ENCODE measurements at regions not wholly inside any gene's neighbourhood (a gene's known extent, or its start where the extent isn't known, plus 50 kb on each side); places are given as distances from the start of the nearest gene placed in this dataset.

DNA sequence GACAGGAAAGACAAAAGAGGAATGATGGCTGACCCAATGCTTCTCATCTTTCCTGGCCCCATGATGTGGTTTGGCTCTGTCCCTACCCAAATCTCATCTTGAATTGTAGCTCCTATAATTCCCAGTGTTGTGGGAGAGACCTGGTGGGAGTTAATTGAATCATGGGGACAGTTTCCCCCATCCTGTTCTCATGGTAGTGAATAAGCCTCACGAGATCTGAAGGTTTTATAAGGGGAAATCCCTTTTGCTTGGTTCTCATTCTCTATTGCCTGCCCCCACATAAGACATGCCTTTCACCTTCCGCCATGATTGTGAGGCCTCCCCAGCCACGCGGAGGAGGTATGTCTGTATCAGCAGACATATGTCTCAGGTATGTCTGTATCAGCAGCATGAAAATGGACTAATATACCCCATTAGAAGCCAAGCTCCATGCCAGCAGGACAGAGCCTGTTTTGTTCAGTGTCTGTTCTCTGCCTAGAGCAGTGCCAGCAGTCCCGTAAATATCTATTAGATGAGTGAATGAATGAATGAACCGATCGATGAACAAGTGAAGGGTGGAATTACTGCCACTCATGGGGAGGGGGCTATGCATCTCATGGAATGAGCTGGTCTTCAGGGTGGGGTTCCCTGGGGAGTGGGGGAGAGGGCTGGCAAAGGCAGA, 304.4 kb downstream of the SOX9 start:
- WGBS, 2 donors, result 93 to 97% methylated on average over 7 of the region's 7 CpGs
- ATAC-seq (ENCODE audit: insufficient read depth, low FRiP score), result no peak

GRCh38 chr17:72425794-72426168, 305.0 kb downstream of the SOX9 start:
- no peak overlapping the region for H3K4me3 ChIP-seq
- TF ChIP-seq CTCF (IDR thresholded peaks at IDR 0.05; ENCODE audit: control extremely low read depth, extremely low read depth), result no peak
- H3K9ac ChIP-seq (ENCODE audit: insufficient read depth in 1 of 2, low read length in 2 of 2), result no peak overlapping the region
- peaks cover 0 to 7% (median 3%) of the 10 kb centered on the region in 5 donors for H3K4me1 ChIP-seq (ENCODE audit: control insufficient read depth in 5 of 5, insufficient read depth in 5 of 5, low read length in 5 of 5)
- H3K27ac ChIP-seq (ENCODE audit: low read depth in 1 of 2, low read length in 1 of 2), result no peak overlapping the region
- ATAC-seq (ENCODE audit: insufficient read depth, low FRiP score) (no peak), DNase-seq (no peak)
- H3K9me3 ChIP-seq (ENCODE audit: control insufficient read depth in 4 of 4, insufficient read depth in 3 of 4, low read length in 3 of 4), result no peaks in the 10 kb centered on the region
- H3K36me3 ChIP-seq (ENCODE audit: control insufficient read depth in 4 of 4, insufficient read depth in 4 of 4, low read length in 4 of 4), result no peaks in the 10 kb centered on the region
- WGBS, 2 donors, result 83 to 88% methylated on average over 5 of the region's 5 CpGs
- H3K27me3 ChIP-seq (ENCODE audit: control insufficient read depth in 3 of 3, insufficient read depth in 3 of 3, low read length in 2 of 3), result no peaks in the 10 kb centered on the region

More for the DNA sequence above, 304.4 kb downstream of the SOX9 start:
- no peaks in the 10 kb centered on the region for H3K9me3 ChIP-seq (ENCODE audit: control insufficient read depth in 4 of 4, insufficient read depth in 3 of 4, low read length in 3 of 4)
- no peaks in the 10 kb centered on the region for H3K27me3 ChIP-seq (ENCODE audit: control insufficient read depth in 3 of 3, insufficient read depth in 3 of 3, low read length in 2 of 3)
- H3K27ac ChIP-seq (ENCODE audit: low read depth in 1 of 2, low read length in 1 of 2), result no peak overlapping the region
- H3K9ac ChIP-seq (ENCODE audit: insufficient read depth in 1 of 2, low read length in 2 of 2), result no peak overlapping the region
- TF ChIP-seq CTCF (IDR thresholded peaks at IDR 0.05; ENCODE audit: control extremely low read depth, extremely low read depth), result no peak
- H3K4me1 ChIP-seq (ENCODE audit: control insufficient read depth in 5 of 5, insufficient read depth in 5 of 5, low read length in 5 of 5), result peaks cover 0 to 12% (median 3%) of the 10 kb centered on the region in 5 donors
- H3K36me3 ChIP-seq (ENCODE audit: control insufficient read depth in 4 of 4, insufficient read depth in 4 of 4, low read length in 4 of 4), result no peaks in the 10 kb centered on the region
- no peak overlapping the region for H3K4me3 ChIP-seq
- DNase-seq, result no peak

- no peak for TF ChIP-seq CTCF (IDR thresholded peaks at IDR 0.05; ENCODE audit: control extremely low read depth, extremely low read depth)
- Histone ChIP-seq H3K4me3 (no peak overlapping the region), H3K9me3 (ENCODE audit: control insufficient read depth in 4 of 4, insufficient read depth in 3 of 4, low read length in 3 of 4) (no peaks in the 10 kb centered on the region), H3K36me3 (ENCODE audit: control insufficient read depth in 4 of 4, insufficient read depth in 4 of 4, low read length in 4 of 4) (no peaks in the 10 kb centered on the region), H3K4me1 (ENCODE audit: control insufficient read depth in 5 of 5, insufficient read depth in 5 of 5, low read length in 5 of 5) (peaks cover 0 to 5% (median 2%) of the 10 kb centered on the region in 5 donors), H3K9ac (ENCODE audit: insufficient read depth in 1 of 2, low read length in 2 of 2) (no peak overlapping the region), H3K27ac (ENCODE audit: low read depth in 1 of 2, low read length in 1 of 2) (no peak overlapping the region), H3K27me3 (ENCODE audit: control insufficient read depth in 3 of 3, insufficient read depth in 3 of 3, low read length in 2 of 3) (no peaks in the 10 kb centered on the region)
- ATAC-seq (ENCODE audit: insufficient read depth, low FRiP score), result no peak
- 81 to 85% methylated on average over 4 of the region's 4 CpGs for WGBS, 2 donors
- DNase-seq, result no peak
Observed at GRCh38 chr17:72426321-72426720, 305.5 kb downstream of the SOX9 start.
